SK-N-SH (cell line): ENCODE measurements at regions not wholly inside any gene's neighbourhood (a gene's known extent, or its start where the extent isn't known, plus 50 kb on each side); places are given as distances from the start of the nearest gene placed in this dataset.

Experiments used
- CTCF ChIA-PET: fragments of 300-600, 350-600 bp; formaldehyde crosslinking; extraction: SDS; loops from one replicate; lab custom pipeline; 2021; lab: Yijun Ruan, JAX
- POLR2A ChIA-PET: fragments of 350-600 bp; sonication (Branson Sonifier 250); formaldehyde crosslinking; extraction: SDS; loops from one replicate; lab custom pipeline; 2020; ENCODE audit warnings: antibody characterized with exemption, inconsistent platforms; lab: Yijun Ruan, JAX
- DNase-seq: peaks from one replicate; pipeline ENCODE4 v3.0.0; 2012
- H2AFZ ChIP-seq: fragments of 200-600 bp; sonication (generic); 2 replicates; pipeline ENCODE4 v1.8.1; 2016; ENCODE audit warnings: antibody characterized with exemption, mild to moderate bottlenecking, low read depth
- H3F3A ChIP-seq: fragments of 200-600 bp; sonication (generic); replicated peaks from 2 replicates; pipeline ENCODE3; 2016; ENCODE audit warnings: antibody characterized with exemption, mild to moderate bottlenecking; ENCODE audit not compliant: insufficient read depth
- H3K27ac ChIP-seq, 2 experiments: fragments of 200-500 bp in 1 of 2; fragments of 200-600 bp in 1 of 2; sonication (Bioruptor generic) in 1 of 2; sonication (generic), shearing (Covaris generic) in 1 of 2; 2 replicates each; pipeline versions ENCODE4 v1.5.1 to v1.6.1; 2014 to 2016; ENCODE audit warnings: low read depth in 2 of 2, inconsistent platforms in 1 of 2, low read length in 1 of 2, mild to moderate bottlenecking in 1 of 2, mixed read lengths in 1 of 2
- H3K27me3 ChIP-seq: fragments of 200-600 bp; sonication (generic), shearing (Covaris generic); 2 replicates; pipeline ENCODE4 v1.6.1; 2016; ENCODE audit warnings: mixed run types; ENCODE audit not compliant: insufficient read depth
- H3K36me3 ChIP-seq, 2 experiments: fragments of 200-500 bp in 1 of 2; fragments of 200-600 bp in 1 of 2; sonication (Bioruptor generic) in 1 of 2; sonication (generic) in 1 of 2; replicated peaks in 1 of 2; 2 replicates each; pipeline versions ENCODE3 to v1.5.1; 2014 to 2016; ENCODE audit warnings: low read length in 1 of 2, mild to moderate bottlenecking in 1 of 2; ENCODE audit not compliant: insufficient read depth in 2 of 2, control insufficient read depth in 1 of 2
- H3K4me1 ChIP-seq, 2 experiments: fragments of 200-500 bp in 1 of 2; fragments of 200-600 bp in 1 of 2; sonication (Bioruptor generic) in 1 of 2; sonication (generic), shearing (Covaris generic) in 1 of 2; 2 replicates each; pipeline versions ENCODE4 v1.5.1 to v1.6.1; 2014 to 2016; ENCODE audit warnings: low read depth in 1 of 2, low read length in 1 of 2, mixed run types in 1 of 2; ENCODE audit not compliant: insufficient read depth in 2 of 2, control insufficient read depth in 1 of 2
- H3K4me2 ChIP-seq: fragments of 200-600 bp; sonication (generic), shearing (Covaris generic); 2 replicates; pipeline ENCODE4 v1.6.1; 2017; ENCODE audit warnings: mixed run types
- H3K4me3 ChIP-seq, 2 experiments: fragments of 200-500 bp in 1 of 2; fragments of 200-600 bp in 1 of 2; sonication (Bioruptor generic) in 1 of 2; sonication (generic), shearing (Covaris generic) in 1 of 2; 2 replicates each; pipeline versions ENCODE4 v1.5.1 to v1.8.1; 2014 to 2016; ENCODE audit warnings: low read depth in 2 of 2, inconsistent platforms in 1 of 2, low read length in 1 of 2, mild to moderate bottlenecking in 1 of 2, mixed read lengths in 1 of 2, moderate library complexity in 1 of 2
- H3K79me2 ChIP-seq: fragments of 200-600 bp; sonication (generic); 2 replicates; pipeline ENCODE4 v1.8.1; 2017; ENCODE audit warnings: mild to moderate bottlenecking; ENCODE audit not compliant: insufficient read depth
- H3K9ac ChIP-seq: fragments of 200-600 bp; sonication (generic); 2 replicates; pipeline ENCODE4 v1.6.1; 2017; ENCODE audit warnings: mixed run types
- H3K9me2 ChIP-seq: fragments of 200-600 bp; sonication (generic); 2 replicates; pipeline ENCODE4 v1.6.1; 2017; ENCODE audit warnings: mixed run types
- H3K9me3 ChIP-seq: fragments of 200-600 bp; sonication (generic); 2 replicates; pipeline ENCODE4 v1.6.1; 2017; ENCODE audit warnings: mixed run types, mild to moderate bottlenecking, moderate library complexity
- H4K20me1 ChIP-seq: fragments of 200-600 bp; sonication (generic); 2 replicates; pipeline ENCODE4 v1.6.1; 2017; ENCODE audit warnings: mild to moderate bottlenecking, mixed run types; ENCODE audit not compliant: insufficient read depth
- CHD2 ChIP-seq: fragments of 150-350 bp; IDR thresholded peaks from 2 replicates; pipeline ENCODE4 v1.6.1; 2018; ENCODE audit warnings: low read length; ENCODE audit not compliant: partially characterized antibody
- ELF1 ChIP-seq: IDR thresholded peaks from 2 replicates; pipeline ENCODE4 v1.4.0; 2012
- EP300 ChIP-seq, 2 experiments: IDR thresholded peaks; 2 replicates each; pipeline versions ENCODE4 v1.4.0 to v1.6.1; 2012; ENCODE audit warnings: borderline replicate concordance in 1 of 2, low read depth in 1 of 2, low read length in 1 of 2
- EZH2phosphoT487 ChIP-seq: fragments of 200-600 bp; sonication (generic); IDR thresholded peaks from 2 replicates; pipeline ENCODE4 v1.6.1; 2017; ENCODE audit warnings: low read depth, mixed run types, mild to moderate bottlenecking, antibody characterized with exemption, moderate library complexity, borderline replicate concordance
- FOSL2 ChIP-seq: IDR thresholded peaks from 2 replicates; pipeline ENCODE4 v1.4.0; 2012; ENCODE audit warnings: low read depth, mild to moderate bottlenecking, moderate library complexity, borderline replicate concordance
- JUND ChIP-seq: IDR thresholded peaks from 2 replicates; pipeline ENCODE4 v1.4.0; 2012
- NFIC ChIP-seq: IDR thresholded peaks from 2 replicates; pipeline ENCODE4 v1.4.0; 2012; ENCODE audit warnings: borderline replicate concordance
- RAD21 ChIP-seq: IDR thresholded peaks from 2 replicates; pipeline ENCODE4 v1.6.1; 2012; ENCODE audit warnings: mild to moderate bottlenecking, low read length
- RFX5 ChIP-seq: IDR thresholded peaks from 2 replicates; pipeline ENCODE4 v1.6.1; 2012; ENCODE audit warnings: mild to moderate bottlenecking, improper control_type of control experiment, low read length
- SMC3 ChIP-seq: IDR thresholded peaks from 2 replicates; pipeline ENCODE4 v1.6.1; 2012; ENCODE audit warnings: low read depth, low read length, improper control_type of control experiment
- TCF12 ChIP-seq: IDR thresholded peaks from 2 replicates; pipeline ENCODE4 v1.4.0; 2012
- TEAD4 ChIP-seq: IDR thresholded peaks from 2 replicates; pipeline ENCODE4 v1.4.0; 2012; ENCODE audit warnings: mild to moderate bottlenecking, borderline replicate concordance; ENCODE audit not compliant: insufficient read depth
- WGBS: methylation state at CpG from one replicate; pipeline ENCODE4 v1.1.6; 2017; ENCODE audit warnings: low lambda C conversion rate; 5-methylcytosine and 5-hydroxymethylcytosine counted together
- TF ChIP-seq, protein P1 (sequence below): fragments of 200-600 bp; sonication (generic); IDR thresholded peaks from 2 replicates; pipeline ENCODE4 v1.6.1; 2017; ENCODE audit warnings: antibody characterized with exemption, mild to moderate bottlenecking, moderate library complexity
- TF ChIP-seq, protein P2 (sequence below): IDR thresholded peaks from 2 replicates; pipeline ENCODE4; 2012
- TF ChIP-seq, protein P3 (sequence below): IDR thresholded peaks from 2 replicates; pipeline ENCODE4 v1.4.0; 2012; ENCODE audit warnings: low read depth, borderline replicate concordance
- TF ChIP-seq, protein P4 (sequence below): fragments of 150-350 bp; IDR thresholded peaks from 2 replicates; pipeline ENCODE4 v1.6.1; 2017; ENCODE audit warnings: antibody characterized with exemption, low read length, low read depth, borderline replicate concordance
- TF ChIP-seq, protein P5 (sequence below): fragments of 150-350 bp; IDR thresholded peaks from 2 replicates; pipeline ENCODE4 v1.6.1; 2016; ENCODE audit warnings: mild to moderate bottlenecking, low read depth, low read length
- TF ChIP-seq, protein P6 (sequence below): IDR thresholded peaks from 2 replicates; pipeline ENCODE4 v1.4.0; 2012; ENCODE audit warnings: low read depth

DNA sequence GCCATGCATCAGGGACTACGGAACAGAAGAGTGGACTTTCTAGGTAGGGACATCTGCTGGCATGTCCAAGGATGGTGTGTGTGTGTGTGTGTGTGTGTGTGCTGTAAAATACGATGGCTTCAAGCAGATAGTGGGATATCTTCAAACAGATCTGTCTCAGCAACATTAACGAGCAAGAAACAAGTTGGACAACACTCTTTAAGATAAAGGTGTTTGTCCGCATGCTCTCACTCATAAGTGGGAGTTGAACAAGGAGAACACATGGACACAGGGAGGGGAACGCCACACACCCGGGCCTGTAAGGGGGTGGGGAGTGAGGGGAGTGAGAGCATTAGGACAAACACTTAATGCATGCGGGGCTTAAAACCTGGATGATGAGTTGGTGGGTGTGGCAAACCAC is 89.8 kb upstream of the AKR1E2 start:
- 88% methylated on average over 7 of the region's 7 CpGs for WGBS
- Histone ChIP-seq H3K9me3 (no peaks in the 10 kb centered on the region), H3K79me2 (no peaks in the 10 kb centered on the region), H3K27ac (no peak overlapping the region), H3F3A (no peaks in the 10 kb centered on the region), H3K36me3 (no peaks in the 10 kb centered on the region), H2AFZ (no peak overlapping the region), H3K9ac (no peak overlapping the region), H3K4me1 (peaks cover 0 to 12% of the 10 kb centered on the region in 2 experiments; a peak in 1 of 4 replicates), H3K27me3 (no peaks in the 10 kb centered on the region), H3K4me2 (no peak overlapping the region), H3K4me3 (no peak overlapping the region), H4K20me1 (no peaks in the 10 kb centered on the region), H3K9me2 (no peaks in the 10 kb centered on the region)
- TF ChIP-seq, protein P1, sequence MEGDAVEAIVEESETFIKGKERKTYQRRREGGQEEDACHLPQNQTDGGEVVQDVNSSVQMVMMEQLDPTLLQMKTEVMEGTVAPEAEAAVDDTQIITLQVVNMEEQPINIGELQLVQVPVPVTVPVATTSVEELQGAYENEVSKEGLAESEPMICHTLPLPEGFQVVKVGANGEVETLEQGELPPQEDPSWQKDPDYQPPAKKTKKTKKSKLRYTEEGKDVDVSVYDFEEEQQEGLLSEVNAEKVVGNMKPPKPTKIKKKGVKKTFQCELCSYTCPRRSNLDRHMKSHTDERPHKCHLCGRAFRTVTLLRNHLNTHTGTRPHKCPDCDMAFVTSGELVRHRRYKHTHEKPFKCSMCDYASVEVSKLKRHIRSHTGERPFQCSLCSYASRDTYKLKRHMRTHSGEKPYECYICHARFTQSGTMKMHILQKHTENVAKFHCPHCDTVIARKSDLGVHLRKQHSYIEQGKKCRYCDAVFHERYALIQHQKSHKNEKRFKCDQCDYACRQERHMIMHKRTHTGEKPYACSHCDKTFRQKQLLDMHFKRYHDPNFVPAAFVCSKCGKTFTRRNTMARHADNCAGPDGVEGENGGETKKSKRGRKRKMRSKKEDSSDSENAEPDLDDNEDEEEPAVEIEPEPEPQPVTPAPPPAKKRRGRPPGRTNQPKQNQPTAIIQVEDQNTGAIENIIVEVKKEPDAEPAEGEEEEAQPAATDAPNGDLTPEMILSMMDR = no peak
- TF ChIP-seq EZH2phosphoT487 (no peak), TEAD4 (no peak), ELF1 (no peak), JUND (no peak), RAD21 (no peak), SMC3 (no peak)
- TF ChIP-seq, protein P2, sequence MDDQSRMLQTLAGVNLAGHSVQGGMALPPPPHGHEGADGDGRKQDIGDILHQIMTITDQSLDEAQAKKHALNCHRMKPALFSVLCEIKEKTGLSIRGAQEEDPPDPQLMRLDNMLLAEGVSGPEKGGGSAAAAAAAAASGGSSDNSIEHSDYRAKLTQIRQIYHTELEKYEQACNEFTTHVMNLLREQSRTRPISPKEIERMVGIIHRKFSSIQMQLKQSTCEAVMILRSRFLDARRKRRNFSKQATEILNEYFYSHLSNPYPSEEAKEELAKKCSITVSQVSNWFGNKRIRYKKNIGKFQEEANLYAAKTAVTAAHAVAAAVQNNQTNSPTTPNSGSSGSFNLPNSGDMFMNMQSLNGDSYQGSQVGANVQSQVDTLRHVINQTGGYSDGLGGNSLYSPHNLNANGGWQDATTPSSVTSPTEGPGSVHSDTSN = no peak
- POLR2A ChIA-PET = no interaction called here
- no peak for DNase-seq
- CTCF ChIA-PET = no interaction called here

DNA sequence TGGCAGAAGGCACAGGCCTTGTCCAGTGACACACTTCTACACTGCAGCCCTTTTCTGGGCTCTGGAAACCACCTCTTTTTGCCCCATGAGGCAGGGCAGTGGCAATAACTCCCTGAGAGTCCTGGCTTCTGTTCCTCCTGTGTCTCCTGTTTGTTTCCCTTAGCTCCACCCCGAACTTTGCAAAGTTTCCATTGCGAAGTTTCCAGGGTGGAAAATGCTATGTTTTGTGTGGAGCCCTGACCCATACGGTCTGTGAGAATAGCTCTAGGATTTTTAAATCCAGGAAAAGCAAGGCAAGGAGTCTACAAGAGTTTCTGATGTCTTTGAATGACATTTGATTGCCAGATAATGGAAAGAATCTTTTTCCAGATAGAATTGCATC is 92.2 kb upstream of the AKR1E2 start:
- no peak overlapping the region for H2AFZ ChIP-seq
- H3K27me3 ChIP-seq = no peaks in the 10 kb centered on the region
- POLR2A ChIA-PET = no interaction called here
- no peaks in the 10 kb centered on the region for H3K9me2 ChIP-seq
- no peaks in the 10 kb centered on the region for H4K20me1 ChIP-seq
- H3K9ac ChIP-seq = no peak overlapping the region
- no peaks in the 10 kb centered on the region for H3K79me2 ChIP-seq
- 95% methylated on average over 3 of the region's 3 CpGs for WGBS
- no peak overlapping the region for H3K4me3 ChIP-seq
- no peak overlapping the region for H3K27ac ChIP-seq
- H3F3A ChIP-seq = peaks cover 7% of the 10 kb centered on the region
- H3K4me2 ChIP-seq = no peak overlapping the region
- no peaks in the 10 kb centered on the region for H3K9me3 ChIP-seq
- H3K4me1 ChIP-seq = peaks cover 0 to 12% of the 10 kb centered on the region in 2 experiments; a peak in 1 of 4 replicates
- DNase-seq = no peak
- H3K36me3 ChIP-seq = no peaks in the 10 kb centered on the region
- CTCF ChIA-PET = interaction anchor here (1.3 kb wide), 1 partner anchor 8 kb away, joined by 3 read pairs; no protein-coding TSS in a partner anchor
- TF ChIP-seq TEAD4 (no peak), ELF1 (no peak), NFIC (no peak), TCF12 (no peak), FOSL2 (no peak), EP300 (IDR thresholded peaks at IDR 0.05; ENCODE audit: borderline replicate concordance in 1 of 2, low read depth in 1 of 2, low read length in 1 of 2) (no peak), CHD2 (no peak), RFX5 (no peak)
- TF ChIP-seq, protein P2 = no peak
- TF ChIP-seq, protein P1 = no peak
- TF ChIP-seq, protein P3, sequence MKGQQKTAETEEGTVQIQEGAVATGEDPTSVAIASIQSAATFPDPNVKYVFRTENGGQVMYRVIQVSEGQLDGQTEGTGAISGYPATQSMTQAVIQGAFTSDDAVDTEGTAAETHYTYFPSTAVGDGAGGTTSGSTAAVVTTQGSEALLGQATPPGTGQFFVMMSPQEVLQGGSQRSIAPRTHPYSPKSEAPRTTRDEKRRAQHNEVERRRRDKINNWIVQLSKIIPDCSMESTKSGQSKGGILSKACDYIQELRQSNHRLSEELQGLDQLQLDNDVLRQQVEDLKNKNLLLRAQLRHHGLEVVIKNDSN = no peak
- TF ChIP-seq, protein P4, sequence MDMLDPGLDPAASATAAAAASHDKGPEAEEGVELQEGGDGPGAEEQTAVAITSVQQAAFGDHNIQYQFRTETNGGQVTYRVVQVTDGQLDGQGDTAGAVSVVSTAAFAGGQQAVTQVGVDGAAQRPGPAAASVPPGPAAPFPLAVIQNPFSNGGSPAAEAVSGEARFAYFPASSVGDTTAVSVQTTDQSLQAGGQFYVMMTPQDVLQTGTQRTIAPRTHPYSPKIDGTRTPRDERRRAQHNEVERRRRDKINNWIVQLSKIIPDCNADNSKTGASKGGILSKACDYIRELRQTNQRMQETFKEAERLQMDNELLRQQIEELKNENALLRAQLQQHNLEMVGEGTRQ = no peak
- TF ChIP-seq, protein P5, sequence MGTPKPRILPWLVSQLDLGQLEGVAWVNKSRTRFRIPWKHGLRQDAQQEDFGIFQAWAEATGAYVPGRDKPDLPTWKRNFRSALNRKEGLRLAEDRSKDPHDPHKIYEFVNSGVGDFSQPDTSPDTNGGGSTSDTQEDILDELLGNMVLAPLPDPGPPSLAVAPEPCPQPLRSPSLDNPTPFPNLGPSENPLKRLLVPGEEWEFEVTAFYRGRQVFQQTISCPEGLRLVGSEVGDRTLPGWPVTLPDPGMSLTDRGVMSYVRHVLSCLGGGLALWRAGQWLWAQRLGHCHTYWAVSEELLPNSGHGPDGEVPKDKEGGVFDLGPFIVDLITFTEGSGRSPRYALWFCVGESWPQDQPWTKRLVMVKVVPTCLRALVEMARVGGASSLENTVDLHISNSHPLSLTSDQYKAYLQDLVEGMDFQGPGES = no peak
- TF ChIP-seq, protein P6, sequence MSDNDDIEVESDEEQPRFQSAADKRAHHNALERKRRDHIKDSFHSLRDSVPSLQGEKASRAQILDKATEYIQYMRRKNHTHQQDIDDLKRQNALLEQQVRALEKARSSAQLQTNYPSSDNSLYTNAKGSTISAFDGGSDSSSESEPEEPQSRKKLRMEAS = no peak
